WTC11 (cell line): ENCODE measurements at regions not wholly inside any gene's neighbourhood (a gene's known extent, or its start where the extent isn't known, plus 50 kb on each side); places are given as distances from the start of the nearest gene placed in this dataset.

ENCODE experiments used
- ELF4 ChIP-seq: sonication (generic); formaldehyde crosslinking; IDR thresholded peaks from 2 replicates; pipeline ENCODE4 v1.8.1; 2022; ENCODE audit warnings: low read depth, mild to moderate bottlenecking, moderate library complexity, missing genetic modification reagents
- ESRRA ChIP-seq: sonication (generic); formaldehyde crosslinking; IDR thresholded peaks from 2 replicates; pipeline ENCODE4 v1.8.1; 2022; ENCODE audit warnings: mild to moderate bottlenecking, missing genetic modification reagents, borderline replicate concordance
- FOXJ3 ChIP-seq: sonication (generic); formaldehyde crosslinking; IDR thresholded peaks from 2 replicates; pipeline ENCODE4 v1.9.0; 2021; ENCODE audit warnings: missing genetic modification reagents, mild to moderate bottlenecking, borderline replicate concordance
- GABPB1 ChIP-seq: sonication (generic); formaldehyde crosslinking; IDR thresholded peaks from 2 replicates; pipeline ENCODE4 v1.8.1; 2023; ENCODE audit warnings: mild to moderate bottlenecking, missing genetic modification reagents
- SMAD3 ChIP-seq: sonication (generic); formaldehyde crosslinking; IDR thresholded peaks from 2 replicates; pipeline ENCODE4 v1.8.0; 2022; ENCODE audit warnings: missing genetic modification reagents, mild to moderate bottlenecking, borderline replicate concordance
- TF ChIP-seq, protein P1 (sequence below): fragments of 200-600 bp; IDR thresholded peaks from 2 replicates; pipeline ENCODE4 v1.8.0; 2022; ENCODE audit warnings: antibody characterized with exemption
- TF ChIP-seq, protein P2 (sequence below): fragments of 250-450 bp; sonication (Bioruptor Pico); IDR thresholded peaks from 2 replicates; pipeline ENCODE4 v2.1.2; 2022; ENCODE audit warnings: mild to moderate bottlenecking, moderate library complexity
- TF ChIP-seq, protein P3 (sequence below): sonication (generic); formaldehyde crosslinking; IDR thresholded peaks from 2 replicates; pipeline ENCODE4 v1.8.0; 2022; ENCODE audit warnings: mild to moderate bottlenecking, missing genetic modification reagents
- TF ChIP-seq, protein P4 (sequence below): sonication (generic); formaldehyde crosslinking; IDR thresholded peaks from 2 replicates; pipeline ENCODE4 v1.8.1; 2023; ENCODE audit warnings: mild to moderate bottlenecking, missing genetic modification reagents, moderate library complexity

DNA sequence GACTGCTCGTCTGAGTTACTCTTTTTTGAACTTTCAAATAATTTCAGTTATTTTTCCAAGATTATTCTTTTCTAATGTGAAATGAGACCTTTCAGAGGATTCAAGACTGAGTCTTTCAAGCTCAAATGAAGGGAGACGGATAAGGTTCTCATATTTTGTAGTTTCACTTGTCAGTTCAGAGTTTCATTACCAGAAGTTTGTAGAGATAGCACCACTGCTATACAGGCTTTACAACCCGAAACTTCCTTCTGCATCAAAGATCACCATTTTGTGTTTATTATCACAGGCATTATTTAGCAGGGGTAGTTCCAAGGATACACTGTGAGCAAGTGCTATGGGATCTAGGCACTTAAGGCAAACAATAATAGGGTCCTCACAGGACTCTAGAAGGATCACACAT is 74.7 kb upstream of the EPHA7 start:
- TF ChIP-seq, protein P1, sequence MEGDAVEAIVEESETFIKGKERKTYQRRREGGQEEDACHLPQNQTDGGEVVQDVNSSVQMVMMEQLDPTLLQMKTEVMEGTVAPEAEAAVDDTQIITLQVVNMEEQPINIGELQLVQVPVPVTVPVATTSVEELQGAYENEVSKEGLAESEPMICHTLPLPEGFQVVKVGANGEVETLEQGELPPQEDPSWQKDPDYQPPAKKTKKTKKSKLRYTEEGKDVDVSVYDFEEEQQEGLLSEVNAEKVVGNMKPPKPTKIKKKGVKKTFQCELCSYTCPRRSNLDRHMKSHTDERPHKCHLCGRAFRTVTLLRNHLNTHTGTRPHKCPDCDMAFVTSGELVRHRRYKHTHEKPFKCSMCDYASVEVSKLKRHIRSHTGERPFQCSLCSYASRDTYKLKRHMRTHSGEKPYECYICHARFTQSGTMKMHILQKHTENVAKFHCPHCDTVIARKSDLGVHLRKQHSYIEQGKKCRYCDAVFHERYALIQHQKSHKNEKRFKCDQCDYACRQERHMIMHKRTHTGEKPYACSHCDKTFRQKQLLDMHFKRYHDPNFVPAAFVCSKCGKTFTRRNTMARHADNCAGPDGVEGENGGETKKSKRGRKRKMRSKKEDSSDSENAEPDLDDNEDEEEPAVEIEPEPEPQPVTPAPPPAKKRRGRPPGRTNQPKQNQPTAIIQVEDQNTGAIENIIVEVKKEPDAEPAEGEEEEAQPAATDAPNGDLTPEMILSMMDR = no peak
- TF ChIP-seq, protein P2, sequence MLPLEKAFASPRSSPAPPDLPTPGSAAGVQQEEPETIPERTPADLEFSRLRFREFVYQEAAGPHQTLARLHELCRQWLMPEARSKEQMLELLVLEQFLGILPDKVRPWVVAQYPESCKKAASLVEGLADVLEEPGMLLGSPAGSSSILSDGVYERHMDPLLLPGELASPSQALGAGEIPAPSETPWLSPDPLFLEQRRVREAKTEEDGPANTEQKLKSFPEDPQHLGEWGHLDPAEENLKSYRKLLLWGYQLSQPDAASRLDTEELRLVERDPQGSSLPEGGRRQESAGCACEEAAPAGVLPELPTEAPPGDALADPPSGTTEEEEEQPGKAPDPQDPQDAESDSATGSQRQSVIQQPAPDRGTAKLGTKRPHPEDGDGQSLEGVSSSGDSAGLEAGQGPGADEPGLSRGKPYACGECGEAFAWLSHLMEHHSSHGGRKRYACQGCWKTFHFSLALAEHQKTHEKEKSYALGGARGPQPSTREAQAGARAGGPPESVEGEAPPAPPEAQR (CRISPR knock-in tag) = no peak
- no peak for TF ChIP-seq ELF4 (CRISPR knock-in tag)
- no peak for TF ChIP-seq GABPB1 (CRISPR knock-in tag)
- TF ChIP-seq, protein P3, sequence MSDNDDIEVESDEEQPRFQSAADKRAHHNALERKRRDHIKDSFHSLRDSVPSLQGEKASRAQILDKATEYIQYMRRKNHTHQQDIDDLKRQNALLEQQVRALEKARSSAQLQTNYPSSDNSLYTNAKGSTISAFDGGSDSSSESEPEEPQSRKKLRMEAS (CRISPR knock-in tag) = no peak
- no peak for TF ChIP-seq FOXJ3 (CRISPR knock-in tag)
- TF ChIP-seq, protein P4, sequence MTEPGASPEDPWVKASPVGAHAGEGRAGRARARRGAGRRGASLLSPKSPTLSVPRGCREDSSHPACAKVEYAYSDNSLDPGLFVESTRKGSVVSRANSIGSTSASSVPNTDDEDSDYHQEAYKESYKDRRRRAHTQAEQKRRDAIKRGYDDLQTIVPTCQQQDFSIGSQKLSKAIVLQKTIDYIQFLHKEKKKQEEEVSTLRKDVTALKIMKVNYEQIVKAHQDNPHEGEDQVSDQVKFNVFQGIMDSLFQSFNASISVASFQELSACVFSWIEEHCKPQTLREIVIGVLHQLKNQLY (CRISPR knock-in tag) = no peak
- TF ChIP-seq ESRRA (CRISPR knock-in tag) = no peak
- no peak for TF ChIP-seq SMAD3 (CRISPR knock-in tag)
